Mucosa of descending colon (tissue), 3 donors: ENCODE measurements at regions not wholly inside any gene's neighbourhood (a gene's known extent, or its start where the extent isn't known, plus 50 kb on each side); places are given as distances from the start of the nearest gene placed in this dataset.

Experiments
- ATAC-seq: fragments of 200-7000 bp; cut with Tn5 transposase; one replicate; pipeline ENCODE4 v1.9.1; 2020; ENCODE audit warnings: mild to moderate bottlenecking, moderate library complexity
- DNase-seq, 3 donors: peaks; one replicate each; pipeline ENCODE4 v3.0.0-alpha.2; 2020
- H3K36me3 ChIP-seq: fragments of 200-600 bp; one replicate; pipeline ENCODE4 v1.8.0; 2021; ENCODE audit warnings: low read depth, mild to moderate bottlenecking
- H3K4me1 ChIP-seq: fragments of 200-600 bp; one replicate; pipeline ENCODE4 v1.8.0; 2021; ENCODE audit warnings: low read depth, mild to moderate bottlenecking
- H3K4me3 ChIP-seq: fragments of 200-600 bp; one replicate; pipeline ENCODE4 v1.8.0; 2021; ENCODE audit warnings: mild to moderate bottlenecking
- H3K9me3 ChIP-seq: fragments of 200-600 bp; one replicate; pipeline ENCODE4 v1.8.0; 2021; ENCODE audit warnings: mild to moderate bottlenecking
- intact Hi-C, 2 donors: fragments of 100-400 bp; cut with DNase I in 1 of 2; cut with micrococcal nuclease in 1 of 2; formaldehyde crosslinking; loops; one replicate each; pipeline versions ENCODE4 v1.11.0 to v1.11.1; 2022; cut with DNase I, micrococcal nuclease
- TF ChIP-seq, protein P1 (sequence below): fragments of 200-600 bp; IDR thresholded peaks from one replicate; pipeline ENCODE4 v1.8.0; 2022; ENCODE audit warnings: antibody characterized with exemption, mild to moderate bottlenecking
- donor health status: DM: no; HTN: no; CAD: no; lungs with moderate emphysema.
- donor health status: DM: no; HTN: no; CAD: no.
- donor health status: DM: no; HTN: yes; CAD: no.

DNA sequence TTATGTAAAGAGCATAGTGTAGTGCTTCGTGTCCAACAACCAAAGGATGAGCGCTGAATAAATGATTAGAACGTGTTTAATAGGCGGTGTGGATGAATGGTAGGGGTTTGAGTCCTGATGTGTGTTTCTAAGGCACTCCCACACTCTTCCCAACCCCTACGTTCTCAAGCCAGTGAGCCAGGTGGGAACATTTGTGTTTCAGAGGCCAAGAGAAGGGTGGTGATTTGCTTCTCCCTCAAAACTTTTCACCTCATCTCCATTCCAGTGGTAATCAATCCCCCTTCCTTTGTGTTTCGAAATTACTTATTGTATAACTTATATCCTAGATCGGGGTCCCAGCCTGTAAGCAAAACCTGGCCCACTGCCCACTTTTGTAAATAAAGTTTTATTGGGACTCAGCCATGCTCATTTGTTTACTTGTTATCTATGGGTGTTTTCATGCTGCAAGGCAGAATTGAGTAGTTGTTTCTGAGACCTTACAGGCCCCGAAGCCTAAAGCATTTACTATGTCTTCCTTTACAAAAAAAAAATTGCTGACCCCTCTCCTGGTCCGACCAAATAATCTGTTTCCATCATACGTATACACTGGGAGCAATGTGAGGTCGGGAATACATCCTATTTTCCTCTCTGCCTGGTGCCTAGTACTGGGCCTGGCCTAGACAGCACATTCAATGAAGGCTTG lies 150.8 kb upstream of the MYCN start:
- Histone ChIP-seq H3K36me3 (no peaks in the 10 kb centered on the region), H3K4me1 (no peaks in the 10 kb centered on the region), H3K9me3 (no peaks in the 10 kb centered on the region), H3K4me3 (no peak overlapping the region)
- intact Hi-C loops: no loop called here
- ATAC-seq: no peak
- DNase-seq: no peak
- TF ChIP-seq, protein P1, sequence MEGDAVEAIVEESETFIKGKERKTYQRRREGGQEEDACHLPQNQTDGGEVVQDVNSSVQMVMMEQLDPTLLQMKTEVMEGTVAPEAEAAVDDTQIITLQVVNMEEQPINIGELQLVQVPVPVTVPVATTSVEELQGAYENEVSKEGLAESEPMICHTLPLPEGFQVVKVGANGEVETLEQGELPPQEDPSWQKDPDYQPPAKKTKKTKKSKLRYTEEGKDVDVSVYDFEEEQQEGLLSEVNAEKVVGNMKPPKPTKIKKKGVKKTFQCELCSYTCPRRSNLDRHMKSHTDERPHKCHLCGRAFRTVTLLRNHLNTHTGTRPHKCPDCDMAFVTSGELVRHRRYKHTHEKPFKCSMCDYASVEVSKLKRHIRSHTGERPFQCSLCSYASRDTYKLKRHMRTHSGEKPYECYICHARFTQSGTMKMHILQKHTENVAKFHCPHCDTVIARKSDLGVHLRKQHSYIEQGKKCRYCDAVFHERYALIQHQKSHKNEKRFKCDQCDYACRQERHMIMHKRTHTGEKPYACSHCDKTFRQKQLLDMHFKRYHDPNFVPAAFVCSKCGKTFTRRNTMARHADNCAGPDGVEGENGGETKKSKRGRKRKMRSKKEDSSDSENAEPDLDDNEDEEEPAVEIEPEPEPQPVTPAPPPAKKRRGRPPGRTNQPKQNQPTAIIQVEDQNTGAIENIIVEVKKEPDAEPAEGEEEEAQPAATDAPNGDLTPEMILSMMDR: no peak

DNA sequence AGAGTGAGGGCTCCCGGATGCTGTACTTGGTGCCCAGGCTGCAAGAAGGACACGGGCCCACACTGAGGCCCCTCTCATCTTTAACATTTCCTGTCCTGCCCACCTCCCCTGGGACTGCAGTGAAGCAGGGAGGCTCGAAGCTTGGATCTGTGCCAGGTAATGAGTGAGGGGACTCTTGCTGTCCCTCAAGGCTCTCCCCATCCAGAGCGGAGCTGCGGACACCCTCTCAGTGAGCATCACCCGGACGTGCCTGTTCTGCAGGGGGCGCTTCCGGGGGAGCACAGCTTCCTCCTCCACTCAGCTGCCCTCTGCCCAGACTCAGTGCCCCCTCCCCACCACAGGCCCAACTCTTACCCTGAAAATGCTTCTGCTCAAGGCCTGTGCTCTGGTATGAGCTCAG lies 150.0 kb upstream of the MYCN start:
- intact Hi-C loops: no loop called here
- DNase-seq (no peak), ATAC-seq (no peak)
- TF ChIP-seq, protein P1: no peak
- Histone ChIP-seq H3K4me3 (no peak overlapping the region), H3K4me1 (no peaks in the 10 kb centered on the region), H3K36me3 (no peaks in the 10 kb centered on the region), H3K9me3 (no peaks in the 10 kb centered on the region)

DNA sequence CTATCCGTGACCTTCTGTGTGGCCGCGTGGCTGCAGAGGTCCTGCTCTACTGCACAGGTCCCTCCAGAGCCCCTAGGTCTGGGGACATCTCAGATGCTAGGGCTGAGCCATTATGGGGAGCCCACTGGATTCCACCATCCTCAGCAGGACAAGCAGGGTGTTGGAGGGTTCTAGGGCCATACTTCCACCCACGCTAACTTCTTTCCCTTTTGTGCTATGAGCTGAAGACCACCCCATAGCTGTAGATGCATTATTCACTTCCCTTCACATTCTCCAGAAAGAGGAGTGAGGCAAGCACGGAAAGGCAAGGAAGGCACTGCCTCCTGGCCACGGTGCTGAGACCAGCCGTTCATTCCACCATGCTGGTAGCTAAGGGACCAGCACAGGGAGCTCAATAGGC lies 149.5 kb upstream of the MYCN start:
- Histone ChIP-seq H3K4me3 (no peak overlapping the region), H3K36me3 (no peaks in the 10 kb centered on the region), H3K4me1 (no peaks in the 10 kb centered on the region), H3K9me3 (no peaks in the 10 kb centered on the region)
- TF ChIP-seq, protein P1: no peak
- intact Hi-C loops: no loop called here
- ATAC-seq: no peak
- DNase-seq: no peak

DNA sequence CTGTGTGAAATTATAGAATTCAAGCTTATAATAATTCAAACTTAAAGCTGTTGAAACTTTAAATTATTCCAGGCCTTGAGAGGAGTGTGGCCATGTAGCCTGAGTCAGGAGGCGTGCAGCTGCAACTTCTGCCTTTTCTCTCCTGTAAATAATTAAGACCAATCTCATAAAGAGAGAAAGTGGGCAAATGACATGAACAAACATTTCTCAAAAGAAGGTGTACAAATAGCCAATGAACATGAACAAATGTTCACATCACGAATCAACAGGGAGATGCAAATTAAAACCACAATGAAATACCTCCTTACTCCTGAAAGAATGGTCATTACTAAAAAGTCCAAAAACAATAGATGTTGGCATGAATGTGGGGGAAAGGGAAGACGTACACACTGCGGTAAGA lies 149.1 kb upstream of the MYCN start:
- ATAC-seq (no peak), DNase-seq (no peak)
- intact Hi-C loops: no loop called here
- H3K36me3 ChIP-seq: no peaks in the 10 kb centered on the region
- H3K9me3 ChIP-seq: no peaks in the 10 kb centered on the region
- no peak overlapping the region for H3K4me3 ChIP-seq
- TF ChIP-seq, protein P1: no peak
- H3K4me1 ChIP-seq: no peaks in the 10 kb centered on the region

DNA sequence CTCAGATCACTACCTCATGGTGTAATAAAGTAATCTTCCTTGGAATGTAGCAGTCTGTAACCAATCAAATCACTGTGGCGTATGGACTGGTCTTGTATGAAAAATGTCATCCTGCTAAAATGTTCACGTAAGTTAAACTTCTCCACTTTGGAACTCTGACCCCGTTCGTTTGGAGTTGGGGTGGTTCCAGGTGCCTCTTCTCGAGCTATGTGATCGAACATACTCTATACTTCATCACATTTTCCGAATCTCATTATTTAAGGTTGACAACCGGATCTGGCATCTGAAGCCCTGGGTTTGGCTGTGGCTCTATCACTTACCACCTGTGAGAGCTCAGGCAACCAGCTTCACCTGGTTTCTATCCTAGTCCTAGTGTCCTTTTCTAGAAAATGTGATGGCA lies 148.0 kb upstream of the MYCN start:
- DNase-seq (no peak), ATAC-seq (no peak)
- Histone ChIP-seq H3K4me1 (no peaks in the 10 kb centered on the region), H3K4me3 (no peak overlapping the region), H3K9me3 (no peaks in the 10 kb centered on the region), H3K36me3 (no peaks in the 10 kb centered on the region)
- intact Hi-C loops: no loop called here
- TF ChIP-seq, protein P1: no peak
